ENCODE measurements at regions not wholly inside any gene's neighbourhood (a gene's known extent, or its start where the extent isn't known, plus 50 kb on each side); places are given as distances from the start of the nearest gene placed in this dataset.

DNA sequence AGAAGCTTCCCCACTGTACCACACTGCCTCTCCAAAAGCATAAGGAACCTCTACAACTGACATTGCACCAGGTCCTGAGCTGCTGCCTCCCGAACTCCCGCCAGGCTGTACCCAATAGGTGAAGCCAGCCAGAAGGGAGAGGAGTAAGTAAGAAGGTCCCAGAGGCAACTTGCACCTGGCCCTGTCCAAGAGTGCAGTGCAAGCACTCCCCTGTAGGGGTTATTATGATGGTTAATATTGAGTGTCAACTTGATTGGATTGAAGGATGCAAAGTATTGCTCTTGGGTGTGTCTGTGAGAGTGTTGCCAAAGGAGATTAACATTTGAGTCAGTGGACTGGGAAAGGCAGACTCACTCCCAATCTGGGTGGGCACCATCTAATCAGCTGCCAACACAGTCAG, 879.3 kb upstream of the SLIT2 start:
- DNase-seq (ENCODE audit: low read depth in 2 of 2, low spot score in 1 of 2) = no peak

DNA sequence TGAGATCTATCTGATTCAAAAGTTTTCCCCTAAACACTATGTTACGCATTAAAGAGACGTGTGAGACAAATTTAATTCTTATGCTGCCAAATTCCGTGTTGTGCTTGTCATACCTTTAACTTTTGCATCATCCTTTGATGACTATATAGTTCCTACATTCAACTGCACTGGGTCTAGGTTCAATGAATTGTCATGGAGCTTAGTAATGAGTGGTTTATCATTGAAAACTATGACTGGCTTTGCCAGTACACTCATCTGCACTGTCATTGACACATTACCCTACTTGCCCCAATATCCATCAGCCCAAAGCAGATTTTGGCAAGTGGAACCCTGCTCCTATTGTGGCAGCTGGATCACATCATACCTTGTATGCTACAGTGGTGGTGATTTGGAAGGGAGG, 882.9 kb upstream of the SLIT2 start:
- no peak for DNase-seq (ENCODE audit: low read depth in 2 of 2, low spot score in 1 of 2)

DNA sequence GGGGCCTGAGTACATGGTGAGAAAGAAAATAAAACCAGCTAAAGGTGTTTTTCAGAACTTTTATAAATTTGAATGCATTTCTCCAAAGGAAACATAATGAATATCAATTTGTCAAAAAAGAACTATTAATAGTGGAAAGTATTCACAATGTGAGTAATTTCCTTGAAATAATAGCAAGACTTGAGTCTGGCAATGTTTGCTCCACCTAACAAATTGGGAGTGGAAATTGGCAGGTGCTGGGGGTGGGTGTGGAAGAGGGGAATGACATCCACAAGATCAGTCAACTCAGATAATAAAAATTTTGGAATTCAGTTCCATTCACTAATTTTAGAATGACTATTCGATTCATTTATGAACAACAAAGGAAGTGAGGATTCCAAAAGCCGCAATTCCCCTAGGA, 884.8 kb upstream of the SLIT2 start:
- no peak for DNase-seq (ENCODE audit: low read depth in 2 of 2, low spot score in 1 of 2)

DNA sequence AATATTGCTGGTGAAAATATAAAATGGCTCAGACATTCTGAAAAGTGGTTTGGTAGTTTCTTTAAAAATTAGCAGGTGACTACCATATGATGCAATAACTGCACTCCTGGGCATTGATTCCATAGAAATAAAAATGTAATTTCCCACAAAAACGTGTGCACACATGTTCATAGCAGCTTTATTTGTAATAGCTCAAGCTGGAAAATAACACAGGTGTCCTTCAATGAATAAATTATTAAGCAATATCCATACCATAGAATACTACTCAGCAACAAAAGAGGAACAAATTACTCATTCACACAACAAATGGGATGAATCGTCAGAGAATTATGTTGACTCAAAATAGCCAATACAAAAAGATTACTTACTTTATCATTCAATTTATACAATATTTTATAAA, 893.7 kb upstream of the SLIT2 start:
- DNase-seq (ENCODE audit: low read depth in 2 of 2, low spot score in 1 of 2) = no peak

DNA sequence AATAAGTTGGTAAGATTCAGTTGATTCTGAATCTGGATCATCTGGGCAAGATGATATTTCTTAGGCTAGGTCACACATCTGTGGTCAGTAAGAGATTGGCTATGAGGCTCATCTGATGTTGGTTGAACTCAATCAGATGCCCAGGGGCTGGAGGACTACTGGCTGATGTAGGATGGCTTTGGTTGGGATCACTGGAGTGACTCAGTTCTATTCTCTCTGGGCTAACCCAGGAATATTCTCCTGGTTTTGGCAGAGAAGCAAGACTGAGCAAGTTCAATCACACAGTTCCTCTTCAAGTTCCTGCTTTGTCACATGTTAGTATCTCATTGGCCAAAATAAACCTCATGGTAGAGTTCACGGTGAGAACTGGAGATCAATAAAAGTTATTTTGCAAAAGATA, 902.3 kb upstream of the SLIT2 start:
- DNase-seq (ENCODE audit: low read depth in 2 of 2, low spot score in 1 of 2) = no peak

DNA sequence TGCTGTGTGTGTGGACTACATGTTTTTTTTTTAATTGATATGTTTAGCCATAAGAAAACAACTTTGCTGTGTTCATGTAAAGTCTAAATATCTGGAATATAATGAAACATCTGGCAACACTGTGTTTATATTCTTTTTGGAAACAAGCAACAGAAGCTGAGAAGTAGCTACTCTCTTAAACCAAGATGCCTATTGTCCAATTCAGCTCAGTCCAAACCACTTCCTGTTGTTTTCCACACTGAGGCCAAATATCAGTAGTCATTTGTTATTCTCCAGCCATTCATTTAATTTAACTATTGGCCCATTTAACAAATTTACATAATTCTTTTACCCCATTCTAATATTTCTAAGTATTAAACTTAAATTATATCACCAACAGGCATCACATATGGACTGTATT, 903.0 kb upstream of the SLIT2 start:
- DNase-seq (ENCODE audit: low read depth in 2 of 2, low spot score in 1 of 2) = no peak

DNA sequence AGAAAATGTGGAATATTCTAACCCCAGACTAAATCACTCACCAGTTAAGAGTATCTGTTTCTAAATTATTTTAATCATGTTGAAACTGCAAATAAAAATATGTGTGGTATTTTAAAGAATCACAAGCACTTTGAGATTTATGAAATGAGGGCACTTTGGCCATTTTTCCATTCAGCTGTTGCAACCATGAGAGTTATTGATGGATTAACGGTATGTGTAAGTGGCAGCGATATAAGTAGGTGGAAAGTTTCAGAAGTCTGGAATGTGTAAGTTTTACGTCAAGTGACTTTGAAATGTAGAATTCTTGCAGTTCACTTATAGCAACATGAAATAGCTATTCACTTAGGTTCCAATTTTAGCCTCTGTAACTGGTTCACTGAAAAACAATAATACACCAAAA, 905.1 kb upstream of the SLIT2 start:
- DNase-seq (ENCODE audit: low read depth in 2 of 2, low spot score in 1 of 2) = no peak

DNA sequence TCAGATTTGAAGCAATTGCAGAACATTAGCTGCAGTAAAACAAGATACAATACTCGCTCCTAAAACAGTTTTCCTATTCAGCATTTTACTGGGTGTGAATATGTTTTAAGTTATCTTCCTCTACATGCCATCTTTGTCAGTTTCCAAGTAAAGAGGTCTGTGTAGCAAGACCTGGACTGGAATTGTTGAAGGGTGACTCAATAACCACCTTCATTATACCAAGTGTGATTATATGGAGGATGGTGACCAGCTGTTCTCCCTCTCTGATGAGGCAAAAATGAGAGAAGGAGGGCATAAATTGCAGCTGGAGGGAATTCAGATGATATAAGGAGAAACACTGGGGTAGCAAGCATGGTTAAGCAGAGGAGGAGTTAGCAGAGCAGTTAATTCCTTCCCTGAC, 922.1 kb upstream of the SLIT2 start:
- no peak for DNase-seq (ENCODE audit: low read depth in 2 of 2, low spot score in 1 of 2)

DNA sequence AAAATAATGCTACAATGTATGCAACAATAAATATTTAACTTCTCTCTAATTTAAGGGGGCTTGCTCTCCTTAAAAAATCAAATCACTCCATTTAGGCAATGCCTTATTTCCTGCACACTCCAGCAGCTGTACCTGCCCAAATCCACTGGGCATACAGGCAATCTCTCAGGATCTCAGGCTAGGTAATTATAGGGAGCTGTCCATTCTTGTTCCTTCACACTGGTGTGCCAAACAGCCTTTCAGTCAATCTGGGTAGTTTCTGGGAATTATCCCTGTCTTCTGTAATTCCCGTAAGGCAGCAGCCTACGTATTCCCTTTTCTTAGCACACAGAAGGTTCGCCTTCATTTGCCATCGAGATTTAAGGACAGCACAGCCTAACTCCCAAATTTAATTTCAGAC, 922.6 kb upstream of the SLIT2 start:
- no peak for DNase-seq (ENCODE audit: low read depth in 2 of 2, low spot score in 1 of 2)

DNA sequence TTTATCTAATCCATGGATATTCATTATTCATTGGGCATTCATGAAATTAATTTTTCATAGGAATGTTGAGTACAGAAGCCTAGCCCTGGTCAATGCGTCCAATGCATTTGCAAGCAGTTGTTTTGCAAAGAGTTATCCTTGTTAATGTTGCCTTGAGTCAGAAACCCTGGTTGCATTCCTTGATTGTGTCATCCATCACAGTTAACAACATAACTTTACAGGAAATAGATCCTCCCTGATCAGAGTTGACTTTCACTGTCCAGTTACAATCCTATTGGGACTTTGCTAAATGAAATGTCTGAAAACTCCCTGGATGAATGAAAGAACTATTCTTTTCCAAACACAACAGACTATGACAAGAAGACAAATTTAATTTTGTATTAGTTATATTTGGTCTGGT, 924.3 kb upstream of the SLIT2 start:
- no peak for DNase-seq (ENCODE audit: low read depth in 2 of 2, low spot score in 1 of 2)

DNA sequence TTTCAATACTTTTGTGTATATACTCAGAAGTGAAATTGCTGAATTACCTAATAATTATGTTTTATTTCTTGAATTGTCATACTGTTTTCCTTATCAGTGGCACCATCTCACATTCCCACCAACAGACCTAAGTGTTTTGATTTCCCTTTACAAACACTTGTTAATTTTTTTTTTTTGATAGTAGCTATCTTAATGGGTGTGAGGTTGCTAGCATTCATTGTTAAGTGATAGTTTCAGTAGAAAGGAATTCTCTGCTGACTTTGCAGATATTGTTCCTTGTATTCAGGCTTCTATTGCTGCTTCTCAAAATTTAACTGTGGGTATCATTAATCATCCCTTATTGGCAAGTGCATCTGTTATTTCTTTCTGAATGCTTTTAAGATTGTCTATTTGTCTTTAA, 927.5 kb upstream of the SLIT2 start:
- no peak for DNase-seq (ENCODE audit: low read depth in 2 of 2, low spot score in 1 of 2)

DNA sequence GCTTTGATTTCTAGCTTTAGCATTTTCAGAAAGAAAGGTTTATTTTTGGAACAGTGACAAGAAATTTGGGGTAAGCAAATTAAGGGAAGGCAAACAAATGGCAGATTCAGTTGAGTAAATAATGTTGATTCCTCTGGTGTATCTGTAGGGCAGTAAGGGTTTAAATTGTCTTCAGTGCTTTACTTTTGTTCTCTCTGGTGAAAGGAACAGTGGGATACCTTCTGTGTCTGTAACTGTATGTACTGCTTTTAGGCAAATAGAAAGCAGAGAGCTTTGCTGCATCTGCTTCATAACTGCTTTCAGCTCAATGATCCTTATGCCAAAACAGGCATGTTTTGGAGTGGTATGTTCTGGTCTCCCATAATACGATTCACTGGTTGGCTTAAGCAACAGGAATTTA, 932.1 kb upstream of the SLIT2 start:
- no peak for DNase-seq (ENCODE audit: low read depth in 2 of 2, low spot score in 1 of 2)

DNA sequence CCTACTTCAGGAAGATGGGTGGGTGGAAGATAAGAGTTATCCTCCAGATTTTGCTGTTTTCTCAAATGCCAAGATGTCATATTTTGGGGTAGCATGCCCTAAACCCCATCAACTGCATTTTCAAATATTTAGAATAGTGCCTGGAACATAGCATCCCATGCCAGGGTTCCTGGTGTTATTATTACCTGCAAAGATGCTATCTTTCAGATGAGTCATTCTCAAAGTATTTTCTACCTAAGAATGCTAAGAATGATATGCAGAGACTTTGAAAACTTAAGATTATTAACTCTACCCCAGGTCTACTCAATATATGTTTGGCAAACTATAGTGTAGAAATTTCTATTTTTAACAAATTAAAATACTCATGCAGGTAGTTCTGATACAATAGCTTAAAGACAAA, 934.3 kb upstream of the SLIT2 start:
- no peak for DNase-seq (ENCODE audit: low read depth in 2 of 2, low spot score in 1 of 2)

DNA sequence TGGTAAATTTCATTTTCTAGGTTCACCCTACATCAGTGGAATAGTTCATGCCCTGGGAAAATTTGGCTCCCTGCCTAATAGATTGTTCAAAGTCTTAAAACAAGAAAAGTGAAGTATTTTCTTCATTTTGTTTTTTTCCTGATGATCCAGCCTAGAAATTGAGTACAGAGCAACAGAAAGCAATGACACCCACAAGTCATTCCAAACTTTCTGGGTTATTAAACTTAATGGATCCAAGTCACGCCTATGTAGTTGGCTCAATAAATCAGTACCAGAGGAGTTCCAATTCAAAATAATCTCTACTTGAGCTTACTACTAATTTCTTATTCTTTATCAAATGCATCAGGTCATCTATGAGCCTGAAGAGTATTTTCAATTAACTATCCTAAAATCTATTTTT, 937.6 kb upstream of the SLIT2 start:
- DNase-seq (ENCODE audit: low read depth in 2 of 2, low spot score in 1 of 2) = no peak

DNA sequence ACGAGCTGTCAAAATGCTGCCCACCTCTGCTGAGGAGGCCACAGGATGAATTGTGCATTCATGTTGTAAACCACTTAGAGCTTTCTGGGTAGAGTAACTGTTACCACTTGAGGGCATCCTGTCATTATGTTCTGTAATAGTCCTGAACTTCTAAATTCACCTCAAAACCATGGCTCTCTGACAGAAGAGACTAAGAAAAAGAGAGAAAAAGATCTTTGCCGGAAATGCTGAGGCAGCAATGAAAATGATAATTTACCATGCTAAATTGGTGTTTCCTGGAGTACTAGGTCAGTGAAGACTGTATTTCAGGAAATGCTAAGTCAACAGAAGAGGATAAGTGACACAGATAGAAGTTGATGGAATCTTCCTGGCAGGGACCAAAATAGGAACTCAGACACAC, 942.3 kb upstream of the SLIT2 start:
- no peak for DNase-seq (ENCODE audit: low read depth in 2 of 2, low spot score in 1 of 2)

DNA sequence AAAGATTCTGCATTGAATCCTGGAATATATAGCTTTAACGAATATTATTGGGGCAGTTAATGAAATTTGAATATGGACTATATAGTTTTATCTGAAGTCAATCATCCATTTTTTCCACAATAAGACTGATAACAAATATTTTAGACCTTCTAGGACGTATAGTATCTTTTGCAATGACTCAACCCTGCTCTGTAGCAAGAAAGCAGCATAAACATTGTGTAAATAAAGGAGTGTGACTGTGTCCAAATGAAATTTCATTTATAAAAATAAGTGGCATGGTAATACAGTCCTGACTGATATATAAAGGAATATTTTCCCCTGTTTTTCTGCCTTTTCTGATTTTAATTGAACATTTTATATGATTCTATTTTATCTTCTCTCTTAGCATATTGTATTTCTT, 947.7 kb upstream of the SLIT2 start:
- DNase-seq (ENCODE audit: low read depth in 2 of 2, low spot score in 1 of 2) = no peak

DNA sequence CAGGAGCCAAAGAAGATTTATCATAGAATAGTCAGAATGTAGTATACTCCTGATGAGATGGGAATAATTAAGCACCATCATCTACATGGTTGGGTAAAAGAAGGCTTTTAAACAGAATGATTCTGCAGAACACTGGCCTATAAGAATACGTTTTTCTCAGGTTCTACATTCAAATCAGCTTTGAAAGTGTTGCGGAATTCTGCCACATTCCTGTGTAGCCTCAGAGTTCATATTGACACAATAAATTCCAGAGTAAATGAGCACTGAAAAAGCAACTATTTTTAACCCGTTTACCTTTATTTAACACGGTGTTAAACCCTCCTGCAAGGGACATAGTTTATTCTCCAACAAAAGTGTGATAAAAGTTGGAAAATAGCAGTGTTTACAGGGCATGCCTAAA, 950.2 kb upstream of the SLIT2 start:
- no peak for DNase-seq (ENCODE audit: low read depth in 2 of 2, low spot score in 1 of 2)

DNA sequence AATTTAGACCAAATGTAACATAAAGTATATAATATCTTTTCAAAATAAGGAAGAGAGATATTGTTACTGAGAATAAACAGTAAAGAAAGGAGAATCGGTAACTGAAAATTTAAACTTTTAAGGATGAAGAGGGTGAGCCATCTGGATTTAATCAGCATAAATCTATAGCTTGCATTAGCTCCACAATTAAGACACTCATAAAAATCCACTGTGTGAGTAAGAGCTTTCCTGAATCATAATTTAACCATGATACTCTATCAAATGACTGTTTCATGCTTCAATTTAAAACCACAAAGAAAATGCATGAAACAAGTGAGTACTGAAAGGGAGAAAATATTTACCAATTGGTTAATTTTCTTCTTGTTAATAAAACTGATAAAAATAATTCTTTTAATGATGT, 951.5 kb upstream of the SLIT2 start:
- no peak for DNase-seq (ENCODE audit: low read depth in 2 of 2, low spot score in 1 of 2)

DNA sequence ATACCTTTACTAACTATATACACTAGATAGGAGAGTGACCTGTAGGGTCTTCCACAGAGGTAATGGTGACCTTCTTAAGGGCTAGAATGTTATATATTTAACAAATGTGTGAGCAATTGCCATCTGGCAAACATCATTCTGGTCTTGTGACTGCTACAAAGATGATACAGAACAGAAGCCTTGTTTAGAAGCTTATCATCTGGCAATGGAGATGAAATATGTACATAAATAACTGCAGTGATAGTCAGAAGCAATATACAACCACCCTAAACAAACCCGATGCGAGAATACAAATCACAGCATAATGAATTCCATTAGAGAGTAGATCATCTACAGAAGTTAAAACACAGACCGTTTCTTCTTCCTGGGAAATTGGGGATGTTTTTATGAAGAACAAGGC, 952.7 kb upstream of the SLIT2 start:
- DNase-seq (ENCODE audit: low read depth in 2 of 2, low spot score in 1 of 2) = no peak

DNA sequence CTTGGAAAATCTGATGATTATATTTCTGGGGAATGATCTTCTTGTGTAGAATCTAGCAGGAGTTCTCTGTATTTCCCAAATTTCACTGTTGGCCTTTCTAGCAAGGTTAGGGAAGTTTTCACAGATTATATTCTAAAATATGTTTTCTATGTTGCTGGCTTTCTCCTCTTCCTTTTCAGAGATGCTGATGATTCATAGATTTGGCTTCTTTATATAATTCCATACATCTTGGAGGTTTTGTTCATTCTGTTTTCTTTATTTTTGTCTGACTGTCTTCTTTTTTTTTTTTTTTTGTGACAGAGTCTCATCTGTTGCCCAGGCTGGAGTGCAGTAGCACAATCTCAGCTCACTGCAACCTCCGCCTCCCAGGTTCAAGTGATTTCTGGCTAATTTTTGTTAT, 957.9 kb upstream of the SLIT2 start:
- DNase-seq (ENCODE audit: low read depth in 2 of 2, low spot score in 1 of 2) = no peak

DNA sequence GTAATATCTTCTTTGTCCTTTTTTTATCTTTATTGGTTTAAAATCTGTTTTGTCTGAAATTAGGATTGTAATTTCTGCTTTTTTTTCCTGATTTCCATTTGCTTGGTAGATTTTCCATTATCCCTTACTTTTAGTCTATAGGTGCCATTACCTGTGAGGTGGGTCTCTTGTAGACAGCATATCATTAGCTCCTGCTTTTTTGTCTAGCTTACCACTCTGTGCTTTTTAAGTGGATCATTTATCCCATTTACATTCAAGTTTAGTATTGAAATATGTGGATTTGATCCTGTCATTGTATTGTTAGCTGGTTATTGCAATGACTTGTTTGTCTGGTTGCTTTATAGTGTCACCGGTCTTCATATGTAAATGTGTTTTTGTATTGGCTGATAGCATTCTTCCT, 958.6 kb upstream of the SLIT2 start:
- no peak for DNase-seq (ENCODE audit: low read depth in 2 of 2, low spot score in 1 of 2)

DNA sequence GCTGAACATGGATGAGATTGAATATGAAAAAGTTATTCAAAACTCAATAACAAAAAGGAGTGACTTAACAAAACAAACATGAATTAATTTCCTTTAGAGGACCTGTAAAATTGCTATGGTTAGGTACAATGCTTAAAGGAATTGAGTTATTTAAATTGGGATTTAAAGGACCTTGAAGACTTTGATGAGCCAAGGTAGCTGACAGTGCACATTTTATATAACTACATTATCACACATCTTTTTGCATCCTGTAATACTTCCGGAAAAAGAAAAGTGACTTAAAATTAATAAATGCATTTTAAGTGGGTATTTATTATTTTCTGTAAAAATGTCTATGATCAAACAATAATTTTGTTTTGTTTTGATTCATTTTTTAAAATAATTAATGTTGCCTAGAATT, 964.8 kb upstream of the SLIT2 start:
- no peak for DNase-seq (ENCODE audit: low read depth in 2 of 2, low spot score in 1 of 2)

DNA sequence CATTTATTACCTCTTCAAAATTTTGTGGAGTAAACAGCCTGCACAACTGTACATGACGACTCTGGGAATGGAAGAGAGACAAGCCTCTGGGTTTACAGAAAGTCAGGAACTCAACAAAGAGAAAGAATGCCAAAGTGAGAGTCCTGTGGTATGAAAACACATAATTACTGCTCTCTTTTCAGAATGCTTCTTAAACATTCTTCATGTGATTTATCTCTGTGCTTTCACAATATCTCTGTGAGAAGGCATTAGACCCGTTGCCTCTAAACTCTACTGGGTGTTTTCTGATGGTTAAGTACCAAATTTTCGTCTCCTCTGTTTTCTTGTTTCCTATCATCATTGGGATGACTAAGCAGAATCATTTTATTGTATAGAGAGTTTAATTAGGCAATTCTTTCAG, 966.6 kb upstream of the SLIT2 start:
- no peak for DNase-seq (ENCODE audit: low read depth in 2 of 2, low spot score in 1 of 2)

DNA sequence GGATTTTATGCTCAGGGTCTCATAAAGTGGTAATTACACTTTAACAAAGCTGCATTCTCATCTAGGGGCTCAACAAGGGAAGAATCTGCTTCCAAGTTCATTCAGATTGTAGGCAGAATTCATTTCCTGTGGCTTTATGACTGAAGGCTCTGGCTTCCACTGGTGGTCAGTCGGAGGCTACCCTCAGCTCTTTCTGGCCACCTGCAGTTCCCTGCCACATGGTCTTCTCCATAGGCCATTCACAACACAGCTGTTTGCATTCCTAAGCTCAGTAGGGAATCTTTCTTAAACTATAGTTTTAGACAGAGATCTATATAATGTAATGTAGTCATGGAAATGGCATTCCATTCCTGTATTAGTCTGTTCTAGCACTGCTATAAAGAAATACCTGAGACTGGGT, 973.0 kb upstream of the SLIT2 start:
- no peak for DNase-seq (ENCODE audit: low read depth in 2 of 2, low spot score in 1 of 2)

DNA sequence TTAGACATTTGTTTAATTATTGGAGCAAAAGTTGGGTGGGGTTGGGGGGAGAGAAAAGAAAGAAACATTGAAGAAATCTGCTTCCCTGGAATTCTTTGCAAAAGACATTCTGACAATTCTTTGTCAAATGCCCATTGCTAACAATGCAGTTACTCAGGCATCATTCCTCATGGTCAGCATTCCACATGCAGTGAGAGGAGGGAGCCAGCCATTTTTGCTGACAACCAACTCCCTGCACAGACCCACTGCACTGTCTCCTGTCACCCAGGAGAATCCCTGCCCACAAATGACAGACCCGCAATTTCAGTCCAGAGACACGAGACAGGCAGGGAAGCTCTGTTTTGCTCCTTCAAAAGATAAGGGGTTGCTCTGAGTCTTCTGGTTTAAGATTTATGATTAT, 985.1 kb upstream of the SLIT2 start:
- DNase-seq (ENCODE audit: low read depth in 2 of 2, low spot score in 1 of 2) = no peak
